MM.1S (cell line): ENCODE measurements at regions not wholly inside any gene's neighbourhood (a gene's known extent, or its start where the extent isn't known, plus 50 kb on each side); places are given as distances from the start of the nearest gene placed in this dataset.
A peak's percentile ranks its signal among the peaks of the same experiment; 100 is the strongest.

ENCODE experiments used
- DNase-seq: peaks from one replicate; pipeline ENCODE4 v3.0.0-alpha.2; 2015
- H2AFZ ChIP-seq: fragments of 300-600 bp; sonication (generic); 2 replicates; pipeline ENCODE4 v1.6.0; 2016; ENCODE audit warnings: antibody characterized with exemption, low read length
- H3F3A ChIP-seq: fragments of 300-600 bp; sonication (generic); 2 replicates; pipeline ENCODE4 v1.6.1; 2016; ENCODE audit warnings: mild to moderate bottlenecking, antibody characterized with exemption, low read length, moderate library complexity, mixed read lengths; ENCODE audit not compliant: insufficient read depth
- H3K27ac ChIP-seq: fragments of 300-600 bp; sonication (generic); 2 replicates; pipeline ENCODE4 v1.5.1; 2016; ENCODE audit warnings: mild to moderate bottlenecking, low read length
- H3K27me3 ChIP-seq: fragments of 300-600 bp; sonication (generic); replicated peaks from 2 replicates; pipeline ENCODE4 v1.6.0; 2016; ENCODE audit warnings: low read length; ENCODE audit not compliant: insufficient read depth
- H3K36me3 ChIP-seq: fragments of 300-600 bp; sonication (generic); replicated peaks from 2 replicates; pipeline ENCODE4 v1.6.1; 2016; ENCODE audit warnings: mild to moderate bottlenecking, low read length, mixed read lengths; ENCODE audit not compliant: insufficient read depth
- H3K4me1 ChIP-seq: fragments of 300-600 bp; sonication (generic); 2 replicates; pipeline ENCODE4 v1.6.1; 2016; ENCODE audit warnings: low read length, mixed read lengths
- H3K4me2 ChIP-seq: fragments of 300-600 bp; sonication (generic); 2 replicates; pipeline ENCODE4 v1.6.0; 2016; ENCODE audit warnings: low read depth, low read length
- H3K4me3 ChIP-seq: fragments of 300-600 bp; sonication (generic); 2 replicates; pipeline ENCODE4 v1.5.1; 2016; ENCODE audit warnings: low read length, mixed read lengths
- H3K79me2 ChIP-seq: fragments of 300-600 bp; sonication (generic); 2 replicates; pipeline ENCODE4 v1.6.1; 2016; ENCODE audit warnings: mixed run types, low read length, mixed read lengths
- H3K9ac ChIP-seq: fragments of 300-600 bp; sonication (generic); 2 replicates; pipeline ENCODE4 v1.6.1; 2016; ENCODE audit warnings: low read length, mixed read lengths
- H3K9me2 ChIP-seq: fragments of 300-600 bp; sonication (generic); replicated peaks from 2 replicates; pipeline ENCODE4 v1.6.1; 2016; ENCODE audit warnings: mild to moderate bottlenecking, low read length, mixed read lengths; ENCODE audit not compliant: insufficient read depth
- H3K9me3 ChIP-seq: fragments of 300-600 bp; sonication (generic); replicated peaks from 2 replicates; pipeline ENCODE4 v1.6.1; 2016; ENCODE audit warnings: mild to moderate bottlenecking, low read length, mixed read lengths; ENCODE audit not compliant: insufficient read depth
- H4K20me1 ChIP-seq: fragments of 300-600 bp; sonication (generic); 2 replicates; pipeline ENCODE4 v1.6.1; 2016; ENCODE audit warnings: mild to moderate bottlenecking, low read length, moderate library complexity, mixed read lengths; ENCODE audit not compliant: insufficient read depth
- EZH2 ChIP-seq: fragments of 300-600 bp; sonication (generic); optimal IDR thresholded peaks from 2 replicates; pipeline ENCODE3; 2017; ENCODE audit warnings: low read depth, mild to moderate bottlenecking, antibody characterized with exemption, low read length, mixed read lengths
- EZH2phosphoT487 ChIP-seq: fragments of 300-600 bp; sonication (generic); IDR thresholded peaks from 2 replicates; pipeline ENCODE4 v1.6.1; 2018; ENCODE audit warnings: antibody characterized with exemption, low read length
- TF ChIP-seq, protein P1 (sequence below): fragments of 300-600 bp; sonication (generic); IDR thresholded peaks from 2 replicates; pipeline ENCODE4 v1.5.1; 2016; ENCODE audit warnings: antibody characterized with exemption, low read length, mixed read lengths

DNA sequence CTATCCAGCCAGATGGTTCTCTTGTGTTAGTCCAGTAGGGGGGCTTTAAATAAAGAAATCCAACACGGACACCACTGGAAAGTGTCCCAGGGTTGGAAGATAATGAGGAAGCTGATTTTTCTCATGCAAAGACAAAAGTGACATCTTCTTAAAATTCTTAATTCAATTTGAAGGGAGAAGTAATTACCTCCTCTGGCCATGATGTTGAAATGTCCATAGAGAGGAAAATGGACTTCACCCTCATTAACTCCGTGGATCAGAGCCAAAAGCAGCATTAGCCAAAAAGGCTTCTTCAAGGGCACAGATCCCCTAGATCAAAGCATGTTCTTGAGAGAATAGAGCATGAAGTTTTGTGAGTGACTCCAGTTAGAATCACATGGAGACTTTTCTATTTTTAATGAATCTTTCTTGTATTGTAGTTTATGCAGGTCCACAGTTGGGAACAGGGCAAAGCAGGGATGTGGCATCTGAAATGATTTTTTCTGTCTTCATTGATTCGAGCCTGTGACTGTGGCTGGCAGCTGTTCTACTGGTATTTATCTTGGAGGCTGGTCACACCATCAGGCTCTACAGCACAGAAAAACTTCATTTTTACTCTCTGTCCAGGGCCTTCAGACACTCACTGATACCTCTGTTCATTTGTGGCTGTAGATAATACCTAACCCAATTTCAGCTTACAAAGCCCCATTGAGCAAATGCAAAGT, 1002.5 kb downstream of the AACS start:
- Histone ChIP-seq H3K4me3 (no peak overlapping the region), H3F3A (no peaks in the 10 kb centered on the region), H3K9me3 (no peaks in the 10 kb centered on the region), H3K27me3 (no peaks in the 10 kb centered on the region), H3K9ac (no peak overlapping the region), H3K9me2 (no peaks in the 10 kb centered on the region), H3K4me2 (no peak overlapping the region), H2AFZ (no peak overlapping the region), H3K36me3 (no peaks in the 10 kb centered on the region), H3K79me2 (no peaks in the 10 kb centered on the region), H4K20me1 (no peaks in the 10 kb centered on the region), H3K27ac (no peak overlapping the region), H3K4me1 (no peaks in the 10 kb centered on the region)
- no peak for TF ChIP-seq EZH2
- TF ChIP-seq EZH2phosphoT487: no peak
- TF ChIP-seq, protein P1, sequence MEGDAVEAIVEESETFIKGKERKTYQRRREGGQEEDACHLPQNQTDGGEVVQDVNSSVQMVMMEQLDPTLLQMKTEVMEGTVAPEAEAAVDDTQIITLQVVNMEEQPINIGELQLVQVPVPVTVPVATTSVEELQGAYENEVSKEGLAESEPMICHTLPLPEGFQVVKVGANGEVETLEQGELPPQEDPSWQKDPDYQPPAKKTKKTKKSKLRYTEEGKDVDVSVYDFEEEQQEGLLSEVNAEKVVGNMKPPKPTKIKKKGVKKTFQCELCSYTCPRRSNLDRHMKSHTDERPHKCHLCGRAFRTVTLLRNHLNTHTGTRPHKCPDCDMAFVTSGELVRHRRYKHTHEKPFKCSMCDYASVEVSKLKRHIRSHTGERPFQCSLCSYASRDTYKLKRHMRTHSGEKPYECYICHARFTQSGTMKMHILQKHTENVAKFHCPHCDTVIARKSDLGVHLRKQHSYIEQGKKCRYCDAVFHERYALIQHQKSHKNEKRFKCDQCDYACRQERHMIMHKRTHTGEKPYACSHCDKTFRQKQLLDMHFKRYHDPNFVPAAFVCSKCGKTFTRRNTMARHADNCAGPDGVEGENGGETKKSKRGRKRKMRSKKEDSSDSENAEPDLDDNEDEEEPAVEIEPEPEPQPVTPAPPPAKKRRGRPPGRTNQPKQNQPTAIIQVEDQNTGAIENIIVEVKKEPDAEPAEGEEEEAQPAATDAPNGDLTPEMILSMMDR: no peak
- no peak for DNase-seq

DNA sequence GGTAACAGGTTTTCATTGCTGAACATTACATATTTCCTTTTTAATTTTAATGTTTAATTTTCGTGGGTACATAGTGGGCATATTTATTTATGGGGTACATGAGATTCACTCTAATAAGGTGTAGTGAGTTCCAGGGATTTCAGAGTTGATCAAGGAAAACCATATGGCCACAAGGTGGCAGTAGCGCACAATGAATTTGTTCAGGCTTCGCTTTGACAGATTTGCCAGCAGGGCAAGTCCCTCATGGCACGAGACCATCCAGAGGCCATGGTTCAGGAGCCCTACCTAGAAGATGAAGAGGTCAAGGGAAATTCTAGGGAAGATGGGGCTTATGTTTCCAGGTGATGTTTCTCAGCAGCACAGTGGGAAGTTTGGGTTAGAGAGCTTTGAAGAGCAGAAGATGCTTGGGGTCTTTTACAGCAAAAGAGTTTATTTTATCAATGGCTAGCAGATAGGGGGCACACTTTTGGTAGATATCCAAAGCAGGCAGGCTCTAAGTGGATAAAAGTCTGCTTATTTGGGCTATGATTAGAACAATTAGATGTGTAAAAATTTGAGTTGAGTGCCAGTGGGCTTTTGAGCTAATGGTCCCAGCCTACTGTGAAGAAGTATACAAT, 1004.4 kb downstream of the AACS start:
- peak; percentile 55 for DNase-seq
- no peaks in the 10 kb centered on the region for H3K27me3 ChIP-seq
- no peaks in the 10 kb centered on the region for H3K4me1 ChIP-seq
- no peaks in the 10 kb centered on the region for H3K9me3 ChIP-seq
- H3K27ac ChIP-seq: no peak overlapping the region
- H3K4me2 ChIP-seq: no peak overlapping the region
- H3K36me3 ChIP-seq: no peaks in the 10 kb centered on the region
- H3F3A ChIP-seq: no peaks in the 10 kb centered on the region
- H3K9ac ChIP-seq: no peak overlapping the region
- no peaks in the 10 kb centered on the region for H3K79me2 ChIP-seq
- TF ChIP-seq EZH2phosphoT487 (no peak), EZH2 (no peak)
- TF ChIP-seq, protein P1: peak; percentile 57
- H3K4me3 ChIP-seq: no peak overlapping the region
- H2AFZ ChIP-seq: no peak overlapping the region
- no peaks in the 10 kb centered on the region for H3K9me2 ChIP-seq
- no peaks in the 10 kb centered on the region for H4K20me1 ChIP-seq

DNA sequence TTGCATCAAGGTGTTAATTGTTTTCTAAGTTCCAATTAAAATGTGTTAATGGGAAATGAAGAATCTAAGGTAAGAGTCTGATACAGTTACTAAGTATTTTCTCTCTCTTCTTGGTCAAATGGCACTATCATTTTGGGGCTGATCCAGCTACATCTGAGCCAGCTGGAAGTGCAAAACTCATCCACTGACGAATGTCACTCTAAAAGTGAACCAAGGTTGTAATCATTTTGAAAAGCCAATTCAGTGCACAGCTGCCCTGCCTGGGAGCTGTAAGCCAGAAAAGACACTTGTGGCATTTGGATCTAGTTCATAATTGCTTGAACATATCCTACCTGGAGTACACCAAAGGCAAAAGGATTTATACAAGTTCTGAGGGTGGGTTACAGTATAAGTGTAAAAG, 1011.3 kb downstream of the AACS start:
- Histone ChIP-seq H3K36me3 (no peaks in the 10 kb centered on the region), H3F3A (no peaks in the 10 kb centered on the region), H3K4me2 (no peak overlapping the region), H3K27me3 (no peaks in the 10 kb centered on the region), H3K9me2 (no peaks in the 10 kb centered on the region), H3K4me3 (no peak overlapping the region), H3K9me3 (no peaks in the 10 kb centered on the region), H3K4me1 (no peaks in the 10 kb centered on the region), H2AFZ (no peak overlapping the region), H3K79me2 (no peaks in the 10 kb centered on the region), H4K20me1 (no peaks in the 10 kb centered on the region), H3K9ac (no peak overlapping the region), H3K27ac (no peak overlapping the region)
- no peak for DNase-seq
- TF ChIP-seq EZH2 (no peak), EZH2phosphoT487 (no peak)
- TF ChIP-seq, protein P1: no peak
